Mesenchymal stem cell (in vitro differentiated cells and primary cell): ENCODE measurements at regions not wholly inside any gene's neighbourhood (a gene's known extent, or its start where the extent isn't known, plus 50 kb on each side); places are given as distances from the start of the nearest gene placed in this dataset.
A peak's percentile ranks its signal among the peaks of the same experiment; 100 is the strongest.

Experiments
- DNase-seq: peaks from one replicate; pipeline ENCODE4 v3.0.0-alpha.2; 2013
- H2AFZ ChIP-seq: one replicate; pipeline ENCODE4 v1.6.1; 2013; ENCODE audit warnings: low read depth, mild to moderate bottlenecking, control low read depth, inconsistent platforms, low read length, moderate library complexity
- H2AK5ac ChIP-seq: 2 replicates; pipeline ENCODE4 v1.6.1; 2013; ENCODE audit warnings: low read length, moderate library complexity, mild to moderate bottlenecking, inconsistent platforms; ENCODE audit not compliant: severe bottlenecking
- H2BK120ac ChIP-seq: one replicate; pipeline ENCODE4 v1.6.1; 2013; ENCODE audit warnings: low read depth, mild to moderate bottlenecking, inconsistent platforms, low read length, moderate library complexity
- H2BK12ac ChIP-seq, 2 experiments: one replicate each; pipeline ENCODE4 v1.6.1; 2013; ENCODE audit warnings: inconsistent platforms in 2 of 2, low read length in 2 of 2, mild to moderate bottlenecking in 2 of 2, moderate library complexity in 2 of 2, control low read depth in 1 of 2
- H2BK15ac ChIP-seq: one replicate; pipeline ENCODE4 v1.6.1; 2013; ENCODE audit warnings: mild to moderate bottlenecking, low read depth, inconsistent platforms; ENCODE audit not compliant: poor library complexity, severe bottlenecking
- H2BK5ac ChIP-seq: 2 replicates; pipeline ENCODE4 v1.6.1; 2013; ENCODE audit warnings: low read depth, mild to moderate bottlenecking, low read length, control low read depth, inconsistent platforms; ENCODE audit not compliant: poor library complexity, severe bottlenecking
- H3K14ac ChIP-seq, 2 experiments: one replicate each; pipeline ENCODE4 v1.6.1; 2013; ENCODE audit warnings: inconsistent platforms in 2 of 2, low read length in 2 of 2, control low read depth in 1 of 2, mild to moderate bottlenecking in 1 of 2, moderate library complexity in 1 of 2
- H3K18ac ChIP-seq, 2 experiments: one replicate each; pipeline ENCODE4 v1.6.1; 2013; ENCODE audit warnings: inconsistent platforms in 2 of 2, low read length in 2 of 2, control low read depth in 1 of 2, low read depth in 1 of 2, mild to moderate bottlenecking in 1 of 2
- H3K23ac ChIP-seq, 2 experiments: one replicate each; pipeline ENCODE4 v1.6.1; 2013; ENCODE audit warnings: inconsistent platforms in 2 of 2, low read length in 2 of 2, mild to moderate bottlenecking in 2 of 2, moderate library complexity in 2 of 2, control low read depth in 1 of 2
- H3K27ac ChIP-seq: 2 replicates; pipeline ENCODE4 v1.5.1; 2013; ENCODE audit warnings: mild to moderate bottlenecking, moderate library complexity, low read length, control low read depth, inconsistent platforms; ENCODE audit not compliant: poor library complexity, severe bottlenecking
- H3K27me3 ChIP-seq, 2 experiments: 2 replicates each; pipeline versions ENCODE4 v1.6.1 to v1.7.0; 2013; ENCODE audit warnings: low read length in 2 of 2, mild to moderate bottlenecking in 2 of 2, moderate library complexity in 2 of 2, control low read depth in 1 of 2, inconsistent platforms in 1 of 2; ENCODE audit not compliant: control insufficient read depth in 1 of 2, insufficient read depth in 1 of 2
- H3K36me3 ChIP-seq, 2 experiments: 2 replicates each; pipeline versions ENCODE4 v1.6.1 to v1.7.0; 2013; ENCODE audit warnings: low read length in 2 of 2, control low read depth in 1 of 2, inconsistent platforms in 1 of 2, low read depth in 1 of 2, mild to moderate bottlenecking in 1 of 2; ENCODE audit not compliant: insufficient read depth in 2 of 2, control insufficient read depth in 1 of 2
- H3K4ac ChIP-seq, 2 experiments: one replicate each; pipeline ENCODE4 v1.6.1; 2013; ENCODE audit warnings: inconsistent platforms in 2 of 2, low read length in 2 of 2, mild to moderate bottlenecking in 2 of 2, moderate library complexity in 2 of 2, control low read depth in 1 of 2, low read depth in 1 of 2
- H3K4me1 ChIP-seq: 2 replicates; pipeline ENCODE4 v1.6.1; 2013; ENCODE audit warnings: low read depth, low read length, control low read depth; ENCODE audit not compliant: control insufficient read depth, insufficient read depth
- H3K4me2 ChIP-seq: 2 replicates; pipeline ENCODE4 v1.6.1; 2013; ENCODE audit warnings: low read length, mild to moderate bottlenecking, inconsistent platforms; ENCODE audit not compliant: poor library complexity, severe bottlenecking
- H3K4me3 ChIP-seq, 2 experiments: 2 replicates each; pipeline versions ENCODE4 v1.5.1 to v1.7.0; 2013; ENCODE audit warnings: low read length in 2 of 2, mild to moderate bottlenecking in 2 of 2, control low read depth in 1 of 2, low read depth in 1 of 2; ENCODE audit not compliant: insufficient read depth in 1 of 2
- H3K79me1 ChIP-seq: replicated peaks from 2 replicates; pipeline ENCODE4 v1.6.1; 2013; ENCODE audit warnings: mild to moderate bottlenecking, control low read depth, low read length, inconsistent platforms; ENCODE audit not compliant: poor library complexity, severe bottlenecking
- H3K9ac ChIP-seq: 2 replicates; pipeline ENCODE4 v1.7.0; 2013; ENCODE audit warnings: mild to moderate bottlenecking, low read length, moderate library complexity
- H3K9me3 ChIP-seq: 2 replicates; pipeline ENCODE4 v1.7.0; 2013; ENCODE audit warnings: mild to moderate bottlenecking, low read length; ENCODE audit not compliant: control insufficient read depth
- H4K8ac ChIP-seq: one replicate; pipeline ENCODE4 v1.6.1; 2013; ENCODE audit warnings: inconsistent platforms, mild to moderate bottlenecking, low read length, moderate library complexity
- H4K91ac ChIP-seq: one replicate; pipeline ENCODE4 v1.6.1; 2013; ENCODE audit warnings: mild to moderate bottlenecking, low read length, inconsistent platforms
- WGBS: methylation state at CpG from one replicate; pipeline ENCODE4 v1.1.7; 2013; ENCODE audit warnings: mixed read lengths; 5-methylcytosine and 5-hydroxymethylcytosine counted together

DNA sequence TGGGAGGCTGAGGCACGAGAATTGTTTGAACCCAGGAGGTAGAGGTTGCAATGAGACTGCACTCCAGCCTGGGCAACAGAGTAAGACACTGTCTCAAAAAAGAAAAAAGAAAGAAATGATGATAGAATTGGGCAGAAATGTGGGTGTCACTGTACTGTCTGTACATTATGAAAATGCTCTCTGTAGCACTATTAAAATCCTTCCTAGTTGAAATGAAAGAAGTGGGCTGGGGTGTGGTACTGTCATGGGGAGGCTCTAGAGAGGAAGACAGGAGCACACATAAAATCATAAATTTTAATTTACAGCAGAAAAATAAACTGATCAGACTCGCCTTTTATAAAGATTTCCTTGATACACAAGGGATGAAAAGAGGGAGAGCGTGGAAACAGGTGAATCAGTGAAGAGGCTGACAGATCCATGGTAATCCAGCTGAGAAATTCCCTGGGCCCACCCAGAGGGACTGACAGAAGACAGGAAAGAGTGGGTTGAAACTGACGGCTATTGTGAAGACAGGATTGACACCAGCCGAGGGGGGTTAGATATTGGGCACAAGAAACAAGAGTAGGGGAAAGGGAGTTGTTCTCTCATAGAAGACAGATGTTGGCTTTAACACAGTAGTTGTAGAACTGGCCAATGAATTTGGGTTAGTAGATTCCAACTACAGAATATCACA is 96.4 kb upstream of the ATL2 start:
- no peak overlapping the region for H4K91ac ChIP-seq
- no peak overlapping the region for H2BK5ac ChIP-seq
- H2BK120ac ChIP-seq, result no peak overlapping the region
- H3K9me3 ChIP-seq, result no peaks in the 10 kb centered on the region
- H3K4ac ChIP-seq, result no peak overlapping the region
- H3K18ac ChIP-seq, result no peak overlapping the region
- H3K14ac ChIP-seq, result no peak overlapping the region
- no peak overlapping the region for H4K8ac ChIP-seq
- no peak overlapping the region for H3K4me3 ChIP-seq
- H3K9ac ChIP-seq, result no peak overlapping the region
- no peaks in the 10 kb centered on the region for H3K79me1 ChIP-seq
- no peak overlapping the region for H2BK12ac ChIP-seq
- H3K27me3 ChIP-seq, result peaks cover 15 to 77% of the 10 kb centered on the region in 2 experiments
- WGBS, result 71% methylated on average over 5 of the region's 5 CpGs
- H3K4me2 ChIP-seq, result no peak overlapping the region
- H3K4me1 ChIP-seq, result no peaks in the 10 kb centered on the region
- H3K27ac ChIP-seq, result no peak overlapping the region
- no peak for DNase-seq
- H2BK15ac ChIP-seq, result no peak overlapping the region
- no peak overlapping the region for H2AFZ ChIP-seq
- no peak overlapping the region for H2AK5ac ChIP-seq
- H3K36me3 ChIP-seq, result no peaks in the 10 kb centered on the region
- no peak overlapping the region for H3K23ac ChIP-seq

DNA sequence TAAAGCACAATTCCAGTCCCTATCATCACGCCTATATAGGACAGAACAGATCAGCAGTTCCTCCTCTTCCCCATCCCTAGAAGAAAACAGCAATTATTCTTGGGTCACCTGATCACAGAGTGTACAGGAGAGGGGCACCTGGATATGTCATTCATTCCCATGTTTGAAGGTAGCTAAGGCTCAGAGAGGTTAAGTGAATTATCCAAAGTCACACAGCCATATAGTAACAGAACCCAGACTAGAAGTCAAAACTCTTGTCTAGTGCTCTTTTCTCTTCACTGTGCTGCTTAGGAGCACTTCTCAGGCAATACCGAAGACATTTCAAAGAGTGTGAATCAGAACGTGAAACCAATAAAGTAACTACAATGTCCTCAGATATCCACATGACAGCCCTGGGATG is 93.0 kb upstream of the ATL2 start:
- no peak overlapping the region for H3K23ac ChIP-seq
- no peak overlapping the region for H3K27ac ChIP-seq
- no peak for DNase-seq
- no peak overlapping the region for H4K91ac ChIP-seq
- H3K27me3 ChIP-seq, result peaks cover 15 to 85% of the 10 kb centered on the region in 2 experiments
- H3K9ac ChIP-seq, result no peak overlapping the region
- no peak overlapping the region for H2BK15ac ChIP-seq
- H3K4me2 ChIP-seq, result no peak overlapping the region
- H3K14ac ChIP-seq, result no peak overlapping the region
- no peaks in the 10 kb centered on the region for H3K79me1 ChIP-seq
- no peak overlapping the region for H2BK12ac ChIP-seq
- H3K4ac ChIP-seq, result no peak overlapping the region
- no peak overlapping the region for H3K18ac ChIP-seq
- H3K36me3 ChIP-seq, result no peaks in the 10 kb centered on the region
- H3K4me3 ChIP-seq, result no peak overlapping the region
- H2AK5ac ChIP-seq, result no peak overlapping the region
- no peak overlapping the region for H2AFZ ChIP-seq
- H2BK5ac ChIP-seq, result no peak overlapping the region
- no peaks in the 10 kb centered on the region for H3K4me1 ChIP-seq
- no peak overlapping the region for H2BK120ac ChIP-seq
- H3K9me3 ChIP-seq, result no peaks in the 10 kb centered on the region
- no peak overlapping the region for H4K8ac ChIP-seq
- 96% methylated on average over 3 of the region's 3 CpGs for whole genome bisulfite sequencing

DNA sequence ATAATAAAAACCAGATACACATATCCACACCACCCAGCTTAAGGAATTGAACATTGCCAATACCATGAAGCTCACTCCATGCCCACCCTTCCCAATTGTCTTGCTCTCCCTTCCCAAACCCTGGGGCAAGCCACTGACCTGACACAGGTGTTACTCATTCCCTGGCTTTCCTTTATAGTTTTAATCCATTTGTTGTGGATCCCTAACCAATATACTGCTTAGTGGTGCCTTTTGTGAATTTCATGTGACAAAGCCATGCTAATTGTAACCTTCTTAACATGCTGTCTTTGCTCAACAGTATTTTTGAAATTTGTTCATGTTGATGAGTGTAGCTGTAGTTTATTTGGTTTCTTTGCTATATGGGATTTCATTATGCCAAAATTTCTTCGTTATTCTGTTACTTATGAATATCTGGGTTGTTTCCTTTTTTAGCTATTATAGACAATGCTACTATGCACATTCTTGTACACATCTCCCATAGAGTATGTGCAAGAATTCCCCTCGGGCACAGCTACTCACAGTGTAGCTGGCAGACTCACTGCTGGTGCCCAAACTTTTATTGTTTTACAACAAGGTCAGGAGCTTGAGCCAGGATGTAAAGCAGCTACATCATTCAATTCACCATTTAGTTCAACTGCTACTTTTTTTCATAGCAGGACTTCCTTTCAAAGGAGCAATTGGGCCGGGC is 90.8 kb upstream of the ATL2 start:
- WGBS, result 90% methylated on average over 2 of the region's 3 CpGs
- H3K4me3 ChIP-seq, result no peak overlapping the region
- H3K18ac ChIP-seq, result no peak overlapping the region
- H3K79me1 ChIP-seq, result no peaks in the 10 kb centered on the region
- H3K14ac ChIP-seq, result no peak overlapping the region
- H3K27ac ChIP-seq, result no peak overlapping the region
- H2AFZ ChIP-seq, result no peak overlapping the region
- no peak overlapping the region for H3K23ac ChIP-seq
- H3K27me3 ChIP-seq, result peaks cover 15 to 74% of the 10 kb centered on the region in 2 experiments
- DNase-seq, result no peak
- H4K8ac ChIP-seq, result no peak overlapping the region
- H3K4me1 ChIP-seq, result no peaks in the 10 kb centered on the region
- H3K9me3 ChIP-seq, result no peaks in the 10 kb centered on the region
- H3K36me3 ChIP-seq, result no peaks in the 10 kb centered on the region
- H2BK15ac ChIP-seq, result no peak overlapping the region
- no peak overlapping the region for H3K4me2 ChIP-seq
- H2AK5ac ChIP-seq, result no peak overlapping the region
- no peak overlapping the region for H2BK12ac ChIP-seq
- no peak overlapping the region for H2BK5ac ChIP-seq
- no peak overlapping the region for H2BK120ac ChIP-seq
- no peak overlapping the region for H3K9ac ChIP-seq
- no peak overlapping the region for H4K91ac ChIP-seq
- no peak overlapping the region for H3K4ac ChIP-seq

DNA sequence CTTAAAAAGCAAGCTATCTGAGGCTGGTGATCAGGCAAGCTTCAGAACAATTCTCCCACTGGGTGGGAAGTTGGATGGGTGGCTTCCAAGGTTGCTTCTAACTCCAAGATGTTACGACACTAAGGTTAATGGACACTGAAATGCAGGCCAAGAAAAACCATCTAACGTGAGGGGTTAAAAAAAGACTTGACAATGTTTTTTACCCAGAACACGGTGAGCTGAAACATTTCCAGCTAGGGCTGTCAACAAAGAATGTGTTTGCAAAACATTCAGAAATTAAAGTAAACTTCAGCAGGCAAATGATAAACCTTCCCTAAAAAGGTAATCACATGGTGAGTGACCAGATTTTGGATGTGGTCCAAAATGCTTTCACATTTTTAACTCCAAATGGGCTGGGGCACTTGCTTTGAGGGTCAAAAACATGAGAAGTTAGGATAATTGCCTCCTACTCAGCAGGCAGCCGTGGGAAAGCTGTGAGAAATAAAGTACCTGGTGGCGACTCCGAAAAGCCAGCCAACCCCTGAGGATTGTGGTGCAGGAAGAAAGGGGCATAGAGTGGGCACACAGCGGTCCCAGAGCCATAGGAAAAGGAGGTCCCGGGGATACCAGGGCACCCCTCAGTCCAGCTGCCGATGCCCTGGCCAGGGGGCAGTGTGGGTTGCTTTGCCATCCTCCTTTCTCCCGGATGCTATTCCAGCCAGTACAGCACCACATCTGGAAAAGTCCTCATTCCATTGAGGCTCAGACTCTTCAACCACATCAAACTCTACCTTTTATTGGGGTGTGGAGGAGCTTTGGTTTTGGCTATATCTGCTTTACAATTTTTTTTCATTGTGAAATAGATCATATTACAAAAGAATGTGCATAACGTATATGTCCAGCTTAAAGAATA is 90.0 kb upstream of the ATL2 start:
- H2BK15ac ChIP-seq, result no peak overlapping the region
- H4K91ac ChIP-seq, result no peak overlapping the region
- no peak overlapping the region for H3K14ac ChIP-seq
- H2BK12ac ChIP-seq, result peak overlapping the region in 1 of 2 experiments; percentile 1
- no peak overlapping the region for H3K27ac ChIP-seq
- no peak overlapping the region for H4K8ac ChIP-seq
- no peak overlapping the region for H3K18ac ChIP-seq
- no peak overlapping the region for H3K4me2 ChIP-seq
- peaks cover 15 to 69% of the 10 kb centered on the region in 2 experiments for H3K27me3 ChIP-seq
- H3K9me3 ChIP-seq, result no peaks in the 10 kb centered on the region
- no peaks in the 10 kb centered on the region for H3K79me1 ChIP-seq
- peaks cover 2% of the 10 kb centered on the region for H3K4me1 ChIP-seq
- no peak overlapping the region for H2BK5ac ChIP-seq
- H3K36me3 ChIP-seq, result no peaks in the 10 kb centered on the region
- H2BK120ac ChIP-seq, result no peak overlapping the region
- peak; percentile 21 for DNase-seq
- no peak overlapping the region for H3K23ac ChIP-seq
- H2AK5ac ChIP-seq, result no peak overlapping the region
- H3K4ac ChIP-seq, result no peak overlapping the region
- 64% methylated on average over 8 of the region's 11 CpGs for WGBS
- no peak overlapping the region for H2AFZ ChIP-seq
- H3K4me3 ChIP-seq, result no peak overlapping the region
- H3K9ac ChIP-seq, result no peak overlapping the region
